ENCODE measurements at regions not wholly inside any gene's neighbourhood (a gene's known extent, or its start where the extent isn't known, plus 50 kb on each side); places are given as distances from the start of the nearest gene placed in this dataset.

- peak overlapping the region in 1 of 3 experiments; percentile 85; a peak in 2 of 7 replicates for H3K27ac Mint-ChIP-seq
- no peak overlapping the region for H2AK5ac ChIP-seq (ENCODE audit: insufficient read length, low read length)
- peak overlapping the region; percentile 37 for H3K18ac ChIP-seq (ENCODE audit: insufficient read length, low read depth, low read length)
- H3K4me3 Mint-ChIP-seq, result peak overlapping the region; percentile 77 to 78
- H3K4me1 Mint-ChIP-seq, result peaks cover 26 to 33% of the 10 kb centered on the region in 2 experiments
- H3K27me3 Mint-ChIP-seq (ENCODE audit: low read depth), result peaks cover 16% of the 10 kb centered on the region
- TF ChIP-seq CTCF (conservative IDR thresholded peaks at IDR 0.05), result peak; percentile 99
- no peaks in the 10 kb centered on the region; the same call in 1 of the 2 replicates for H3K4me1 ChIP-seq (ENCODE audit: insufficient read depth, low read length)
- H2BK5ac ChIP-seq (ENCODE audit: insufficient read length, low read length), result no peak overlapping the region
- no peaks in the 10 kb centered on the region; a peak in 1 of 5 replicates for H3K9me3 Mint-ChIP-seq
- H3K4me2 ChIP-seq (ENCODE audit: insufficient read depth, insufficient read length, low read length), result peak overlapping the region; percentile 90
- H2BK12ac ChIP-seq (ENCODE audit: insufficient read length, low read depth, low read length), result no peak overlapping the region
- H3K9ac ChIP-seq (ENCODE audit: extremely low read depth, insufficient read length, low read length), result peak overlapping the region; percentile 50
- H4K8ac ChIP-seq (replicated peaks; ENCODE audit: insufficient read length, low read depth, low read length), result no peak overlapping the region
- H3K23me2 ChIP-seq (ENCODE audit: insufficient read length, low read depth, low read length, poor library complexity, severe bottlenecking), result peaks cover 14% of the 10 kb centered on the region
- H3K56ac ChIP-seq (ENCODE audit: insufficient read length, low read depth, low read length), result no peak overlapping the region
- H3T11ph ChIP-seq (ENCODE audit: low read length), result no peak overlapping the region
- H3K36me3 Mint-ChIP-seq (ENCODE audit: insufficient read depth in 1 of 3, low read depth in 3 of 3), result peaks cover 5 to 28% (median 9%) of the 10 kb centered on the region in 3 experiments; a peak in 4 of 7 replicates
- H3K14ac ChIP-seq (ENCODE audit: insufficient read depth, low read length), result peak overlapping the region; percentile 79; the same call in 1 of the 2 replicates
- H4K20me1 ChIP-seq (ENCODE audit: control insufficient read depth, insufficient read depth, insufficient read length), result no peaks in the 10 kb centered on the region
- H3K79me1 ChIP-seq (ENCODE audit: insufficient read depth, low read depth, low read length, poor library complexity, severe bottlenecking), result no peaks in the 10 kb centered on the region
- no peak overlapping the region for H2BK120ac ChIP-seq (ENCODE audit: low read depth, low read length, poor library complexity, severe bottlenecking)
- H3K9me3 ChIP-seq (ENCODE audit: control insufficient read depth, low read depth, low read length), result no peaks in the 10 kb centered on the region
- no peak overlapping the region for H4K5ac ChIP-seq (ENCODE audit: insufficient read length, low read depth, low read length)
- no peak overlapping the region for H2BK15ac ChIP-seq (ENCODE audit: low read depth, low read length)
- no peak overlapping the region for H2AFZ ChIP-seq (ENCODE audit: low read length)
- peak; percentile 84 for DNase-seq
- no peaks in the 10 kb centered on the region; the same call in 1 of the 2 replicates for H3K27me3 ChIP-seq (ENCODE audit: insufficient read depth, low read length)
- H3K4ac ChIP-seq (ENCODE audit: low read depth, low read length), result no peak overlapping the region
- no peak overlapping the region for H4K91ac ChIP-seq (ENCODE audit: insufficient read length, low read depth, low read length)
- no peak overlapping the region for H3K27ac ChIP-seq (ENCODE audit: insufficient read length, low read depth, low read length)
- WGBS (ENCODE audit: extremely low coverage, insufficient read length, low lambda C conversion rate), result no CpG with 5 or more reads among the region's 19 CpGs
- H3K23ac ChIP-seq (ENCODE audit: insufficient read length, low read depth, low read length), result no peak overlapping the region
- H2BK20ac ChIP-seq (ENCODE audit: low read depth, low read length, poor library complexity, severe bottlenecking), result no peak overlapping the region
- peaks cover 9% of the 10 kb centered on the region; the same call in 1 of the 2 replicates for H3K79me2 ChIP-seq (ENCODE audit: insufficient read depth, low read length)
These were observed 52.4 kb upstream of the GPR157 start for GRCh38 chr1:9181176-9181906.

Data from H9 (cell line).